ENCODE measurements at regions not wholly inside any gene's neighbourhood (a gene's known extent, or its start where the extent isn't known, plus 50 kb on each side); places are given as distances from the start of the nearest gene placed in this dataset.

- no peak for TF ChIP-seq MED13 (CRISPR knock-in tag; IDR thresholded peaks at IDR 0.05)
Observed at GRCh38 chr10:30734901-30735300, 105.3 kb upstream of the LYZL2 start (continued).

GRCh38 chr10:30732671-30733070 lies 103.1 kb upstream of the LYZL2 start:
- no peaks in the 10 kb centered on the region for H4K20me1 ChIP-seq (ENCODE audit: insufficient read depth, low read length)
- H3K27me3 ChIP-seq (ENCODE audit: control insufficient read depth in 1 of 2, insufficient read depth in 2 of 2, low read length in 2 of 2): peaks cover under 1 to 5% of the 10 kb centered on the region in 2 experiments; a peak in 4 of 5 replicates
- in situ Hi-C loops (cut with HindIII; ENCODE audit: extremely low pct_ligation_motif_present, low pct_unique_long_range_greater_than_20kb): no loop called here
- no peak overlapping the region for H3K4me2 ChIP-seq (ENCODE audit: low read depth, low read length)
- DNase-seq (ENCODE audit: low spot score): no peak
- H3K27ac ChIP-seq (ENCODE audit: extremely low read length, insufficient read depth, low read length): no peak overlapping the region
- no peaks in the 10 kb centered on the region for H3K36me3 ChIP-seq (replicated peaks in 1 of 2; ENCODE audit: control insufficient read depth in 1 of 2, insufficient read depth in 2 of 2, low read length in 2 of 2)
- no peaks in the 10 kb centered on the region for H3K79me2 ChIP-seq (ENCODE audit: insufficient read depth, low read length)
- no peak overlapping the region for H2AFZ ChIP-seq (ENCODE audit: low read length)
- no peak overlapping the region for H3K4me3 ChIP-seq (replicated peaks in 1 of 3; ENCODE audit: insufficient read depth in 1 of 3, low read depth in 2 of 3, low read length in 3 of 3)
- intact Hi-C loops (cut with micrococcal nuclease; ENCODE audit: unreplicated experiment): no loop called here
- 12% methylated on average over 6 of the region's 6 CpGs for WGBS (ENCODE audit: low lambda C conversion rate)
- H3K4me1 ChIP-seq (ENCODE audit: insufficient read depth, low read length): no peaks in the 10 kb centered on the region
- TF ChIP-seq PAX8 (CRISPR knock-in tag; IDR thresholded peaks at IDR 0.05; ENCODE audit: borderline replicate concordance) (no peak), KLF12 (CRISPR knock-in tag; IDR thresholded peaks at IDR 0.05; ENCODE audit: borderline replicate concordance) (no peak), THAP11 (CRISPR knock-in tag; IDR thresholded peaks at IDR 0.05) (no peak), ZBTB40 (IDR thresholded peaks at IDR 0.05) (no peak), ZBTB40 (CRISPR knock-in tag; IDR thresholded peaks at IDR 0.05) (no peak), ZFP91 (CRISPR knock-in tag; IDR thresholded peaks at IDR 0.05; ENCODE audit: borderline replicate concordance) (no peak), ZKSCAN8 (CRISPR knock-in tag; IDR thresholded peaks at IDR 0.05; ENCODE audit: borderline replicate concordance) (no peak), ZNF773 (CRISPR knock-in tag; IDR thresholded peaks at IDR 0.05; ENCODE audit: borderline replicate concordance) (no peak), BCL6 (CRISPR knock-in tag; IDR thresholded peaks at IDR 0.05) (no peak), NR2F1 (CRISPR knock-in tag; IDR thresholded peaks at IDR 0.05) (no peak)
- no peaks in the 10 kb centered on the region for H3K9me3 ChIP-seq (ENCODE audit: low read length)
- no peak for ATAC-seq
- no peak for FAIRE-seq
- ChIA-PET POLR2A (no interaction called here), CTCF (ENCODE audit: low intra/inter-chr PET ratio, low total read pairs) (no interaction called here)
- no peak overlapping the region for H3K9ac ChIP-seq (ENCODE audit: insufficient read depth, low read depth, low read length)
- BruUV-seq (replicated peaks): no TSS peak

All from HepG2 (cell line).